ENCODE measurements at regions not wholly inside any gene's neighbourhood (a gene's known extent, or its start where the extent isn't known, plus 50 kb on each side); places are given as distances from the start of the nearest gene placed in this dataset.

- Mint-ChIP-seq H3K4me1 (ENCODE audit: low read depth, unreplicated experiment) (no peaks in the 10 kb centered on the region), H3K9me3 (ENCODE audit: unreplicated experiment) (no peaks in the 10 kb centered on the region), H3K4me3 (ENCODE audit: unreplicated experiment) (no peak overlapping the region), H3K27ac (ENCODE audit: unreplicated experiment) (no peak overlapping the region), H3K36me3 (ENCODE audit: insufficient read depth, unreplicated experiment) (no peaks in the 10 kb centered on the region), H3K27me3 (ENCODE audit: insufficient read depth, unreplicated experiment) (peaks cover 9% of the 10 kb centered on the region)
- POLR2A ChIA-PET, result no interaction called here
- BruUV-seq (replicated peaks), result no TSS peak
- no peak overlapping the region for H3K4me3 ChIP-seq (ENCODE audit: low read depth, low read length)
- no peaks in the 10 kb centered on the region for H3K36me3 ChIP-seq (ENCODE audit: control insufficient read depth, insufficient read depth, low read length)
- TF ChIP-seq CTCF (IDR thresholded peaks at IDR 0.05; ENCODE audit: insufficient read depth in 1 of 2, low read depth in 1 of 2, low read length in 1 of 2, severe bottlenecking in 1 of 2, unreplicated experiment in 1 of 2), result no peak
- intact Hi-C loops (cut with micrococcal nuclease; ENCODE audit: unreplicated experiment), result no loop called here
- H3K27me3 ChIP-seq (replicated peaks; ENCODE audit: control insufficient read depth, insufficient read depth, low read length), result no peaks in the 10 kb centered on the region
- H3K9me3 ChIP-seq, result no peaks in the 10 kb centered on the region
- no peaks in the 10 kb centered on the region for H3K4me1 ChIP-seq
- CTCF ChIA-PET, result no interaction called here
- no peak for DNase-seq
These were observed 218.3 kb upstream of the AKR1E2 start for GRCh38 chr10:4607681-4608080.

- no peak overlapping the region for H3K27ac Mint-ChIP-seq (ENCODE audit: unreplicated experiment)
- POLR2A ChIA-PET, result no interaction called here
- no TSS peak for BruUV-seq (replicated peaks)
- intact Hi-C loops (cut with micrococcal nuclease; ENCODE audit: unreplicated experiment), result no loop called here
- CTCF ChIA-PET, result no interaction called here
- DNase-seq, result no peak
- no peaks in the 10 kb centered on the region for H3K36me3 Mint-ChIP-seq (ENCODE audit: insufficient read depth, unreplicated experiment)
- H3K4me1 ChIP-seq, result no peaks in the 10 kb centered on the region
- TF ChIP-seq CTCF (IDR thresholded peaks at IDR 0.05; ENCODE audit: insufficient read depth in 1 of 2, low read depth in 1 of 2, low read length in 1 of 2, severe bottlenecking in 1 of 2, unreplicated experiment in 1 of 2), result no peak
- H3K9me3 ChIP-seq, result no peaks in the 10 kb centered on the region
- no peak overlapping the region for H3K4me3 ChIP-seq (ENCODE audit: low read depth, low read length)
- peaks cover 7% of the 10 kb centered on the region for H3K27me3 Mint-ChIP-seq (ENCODE audit: insufficient read depth, unreplicated experiment)
- H3K36me3 ChIP-seq (ENCODE audit: control insufficient read depth, insufficient read depth, low read length), result no peaks in the 10 kb centered on the region
- H3K27me3 ChIP-seq (replicated peaks; ENCODE audit: control insufficient read depth, insufficient read depth, low read length), result no peaks in the 10 kb centered on the region
- no peaks in the 10 kb centered on the region for H3K4me1 Mint-ChIP-seq (ENCODE audit: low read depth, unreplicated experiment)
- H3K4me3 Mint-ChIP-seq (ENCODE audit: unreplicated experiment), result no peak overlapping the region
- no peaks in the 10 kb centered on the region for H3K9me3 Mint-ChIP-seq (ENCODE audit: unreplicated experiment)
These were observed 219.0 kb upstream of the AKR1E2 start for GRCh38 chr10:4606856-4607636.

GRCh38 chr10:4602764-4603491 lies 223.1 kb upstream of the AKR1E2 start:
- H3K4me3 ChIP-seq (ENCODE audit: low read depth, low read length), result no peak overlapping the region
- intact Hi-C loops (cut with micrococcal nuclease; ENCODE audit: unreplicated experiment), result no loop called here
- H3K9me3 ChIP-seq, result no peaks in the 10 kb centered on the region
- no peaks in the 10 kb centered on the region for H3K4me1 ChIP-seq
- POLR2A ChIA-PET, result no interaction called here
- H3K4me1 Mint-ChIP-seq (ENCODE audit: low read depth, unreplicated experiment), result no peaks in the 10 kb centered on the region
- BruUV-seq (replicated peaks), result no TSS peak
- no peak for TF ChIP-seq CTCF (IDR thresholded peaks at IDR 0.05; ENCODE audit: insufficient read depth in 1 of 2, low read depth in 1 of 2, low read length in 1 of 2, severe bottlenecking in 1 of 2, unreplicated experiment in 1 of 2)
- no peak overlapping the region for H3K4me3 Mint-ChIP-seq (ENCODE audit: unreplicated experiment)
- H3K27me3 ChIP-seq (replicated peaks; ENCODE audit: control insufficient read depth, insufficient read depth, low read length), result no peaks in the 10 kb centered on the region
- H3K36me3 ChIP-seq (ENCODE audit: control insufficient read depth, insufficient read depth, low read length), result no peaks in the 10 kb centered on the region
- H3K27me3 Mint-ChIP-seq (ENCODE audit: insufficient read depth, unreplicated experiment), result peaks cover 4% of the 10 kb centered on the region
- H3K27ac Mint-ChIP-seq (ENCODE audit: unreplicated experiment), result no peak overlapping the region
- CTCF ChIA-PET, result no interaction called here
- DNase-seq, result no peak
- no peaks in the 10 kb centered on the region for H3K36me3 Mint-ChIP-seq (ENCODE audit: insufficient read depth, unreplicated experiment)
- no peaks in the 10 kb centered on the region for H3K9me3 Mint-ChIP-seq (ENCODE audit: unreplicated experiment)
